ENCODE measurements at regions not wholly inside any gene's neighbourhood (a gene's known extent, or its start where the extent isn't known, plus 50 kb on each side); places are given as distances from the start of the nearest gene placed in this dataset.
A peak's percentile ranks its signal among the peaks of the same experiment; 100 is the strongest.

DNA sequence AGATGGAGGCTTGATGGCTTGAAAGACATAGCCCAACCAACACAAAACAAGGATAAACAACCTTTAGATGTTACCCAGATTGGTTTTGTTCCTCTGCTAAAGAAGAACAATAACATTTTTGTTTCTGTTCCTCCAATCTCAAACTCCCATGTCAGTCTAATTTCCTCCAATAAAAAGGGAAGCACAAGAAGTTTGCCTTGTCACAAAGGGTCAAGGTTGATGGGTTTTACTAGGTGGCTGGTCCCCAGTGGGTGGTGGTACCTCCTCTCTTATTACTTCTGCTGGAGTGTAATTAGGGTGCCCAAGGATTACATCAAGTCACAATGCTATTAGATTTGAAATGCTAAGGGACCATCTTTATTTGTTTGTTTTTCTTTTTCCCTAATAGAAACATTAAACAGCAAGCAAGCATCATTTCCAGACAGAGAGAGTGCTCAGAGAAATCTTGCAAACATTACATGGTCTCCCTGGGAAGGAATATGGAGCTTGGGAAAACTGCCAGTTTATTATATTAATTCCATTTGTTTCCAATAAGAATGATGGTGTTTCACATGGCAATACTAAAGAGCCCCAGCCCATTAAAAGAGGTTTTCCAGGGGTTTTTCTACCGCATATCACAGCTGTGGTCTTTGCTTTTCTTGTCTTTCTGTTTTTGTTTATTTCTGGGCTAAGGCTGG lies 78.3 kb upstream of the AOAH start:
- no peak for DNase-seq (ENCODE audit: low spot score)

DNA sequence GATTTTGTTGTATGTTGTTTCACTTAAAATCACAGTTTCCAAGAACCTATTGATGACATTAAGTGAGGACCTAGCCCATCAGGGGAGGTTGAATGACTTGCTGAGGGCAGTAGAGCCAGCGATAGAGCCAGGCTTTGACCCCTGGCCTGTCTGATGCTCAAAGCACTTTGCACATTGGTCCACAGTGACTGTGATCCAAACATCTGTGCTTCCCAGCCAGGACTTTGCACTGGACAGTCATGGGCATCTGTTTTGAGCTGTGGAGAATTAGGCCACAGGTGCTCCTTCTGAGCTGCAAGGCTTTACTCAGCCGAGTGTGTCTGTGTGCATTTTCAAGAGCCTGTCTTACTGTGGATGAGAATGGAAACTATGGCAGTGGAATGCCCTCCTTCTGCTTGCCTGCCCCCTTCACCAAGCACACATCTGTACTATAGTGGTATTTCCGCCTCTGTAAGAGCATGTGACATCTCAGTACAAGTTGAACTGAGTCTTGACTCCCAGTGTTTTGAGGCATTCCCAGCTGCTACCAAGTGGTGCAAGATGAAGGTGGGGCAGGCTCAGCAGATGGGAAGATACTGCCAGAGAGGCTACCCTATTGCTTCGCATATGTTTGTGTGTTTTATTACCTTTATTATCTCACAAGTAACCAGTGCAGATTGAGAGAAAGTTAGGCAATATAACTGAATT lies 72.7 kb upstream of the AOAH start:
- DNase-seq (ENCODE audit: low spot score): no peak

DNA sequence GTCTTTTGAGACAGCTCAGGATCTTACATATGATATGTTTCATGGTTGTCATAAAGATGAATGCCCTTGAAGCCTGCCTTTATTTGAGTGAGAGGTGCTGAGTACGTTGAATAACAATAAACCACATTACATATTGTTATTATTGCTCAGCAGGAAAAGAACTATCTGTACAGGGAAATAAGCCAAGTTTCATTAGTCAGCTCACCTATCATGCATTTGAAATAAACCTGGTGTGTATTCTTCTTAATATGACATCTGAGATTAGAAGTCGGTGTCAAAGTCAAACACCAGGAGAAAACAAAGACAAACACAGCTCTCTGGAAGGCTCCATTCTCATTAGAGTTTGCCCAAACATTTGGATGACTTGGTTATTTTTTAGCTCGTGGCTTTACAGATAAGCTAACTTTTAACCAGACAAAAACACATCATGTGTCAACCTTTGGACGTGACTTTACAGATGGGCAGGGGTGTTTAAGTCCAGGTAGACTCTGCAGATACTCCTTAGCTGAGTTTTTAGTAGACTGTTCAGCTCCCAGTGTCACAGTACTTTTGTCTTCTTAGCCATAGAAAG lies 71.2 kb upstream of the AOAH start:
- DNase-seq (ENCODE audit: low spot score): peak; percentile 42

DNA sequence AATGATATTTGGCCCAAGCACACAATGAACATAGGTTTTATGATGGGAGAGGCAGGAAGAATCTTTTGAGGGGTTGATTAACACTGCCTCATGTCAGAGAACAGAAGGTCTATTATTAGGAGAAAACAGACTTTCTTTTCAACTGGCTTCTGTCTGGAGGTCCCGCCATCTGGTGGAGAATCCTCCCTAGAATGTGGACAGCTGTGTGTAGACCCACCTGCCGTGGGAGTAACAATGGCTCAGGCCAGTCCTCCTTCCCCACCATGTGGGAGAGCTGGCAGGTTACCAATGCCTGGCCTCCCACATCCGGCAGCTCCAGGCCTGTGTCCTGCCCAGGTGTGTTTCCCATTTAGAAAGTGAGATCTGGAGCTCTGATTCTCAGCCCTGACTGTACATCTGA lies 70.4 kb upstream of the AOAH start:
- DNase-seq (ENCODE audit: low spot score): peak; percentile 98

- peak; percentile 26 for DNase-seq (ENCODE audit: low spot score)
Observed at GRCh38 chr7:36792421-36792820, 68.1 kb upstream of the AOAH start.

DNA sequence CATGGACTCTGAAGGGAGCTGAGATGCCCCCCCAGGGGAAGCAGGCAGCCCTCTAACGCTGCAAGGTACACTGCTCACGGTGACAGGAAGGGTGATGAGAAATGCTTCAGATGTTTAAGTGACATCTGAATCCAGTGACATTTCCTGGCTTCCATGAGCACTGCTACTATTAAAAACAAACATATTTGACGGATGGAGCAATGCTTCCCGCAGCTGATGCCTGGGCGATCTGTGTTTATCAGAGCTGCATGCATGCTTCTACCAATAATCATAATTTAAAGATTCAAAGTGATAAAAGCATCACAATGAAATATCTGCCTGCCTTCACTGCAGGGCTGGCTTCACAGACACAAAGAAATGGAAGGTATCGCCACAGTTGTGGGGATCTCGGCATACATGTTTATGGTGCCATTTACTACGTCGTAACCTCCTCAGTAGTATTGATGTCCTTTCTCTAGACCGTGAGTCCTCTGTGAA lies 66.1 kb upstream of the AOAH start:
- no peak for DNase-seq (ENCODE audit: low spot score)

- DNase-seq (ENCODE audit: low spot score): no peak
Observed at GRCh38 chr7:36788825-36789470, 64.7 kb upstream of the AOAH start.

- no peak for DNase-seq (ENCODE audit: low spot score)
Observed at GRCh38 chr7:36787933-36788378, 63.7 kb upstream of the AOAH start.

- no peak for DNase-seq (ENCODE audit: low spot score)
Observed at GRCh38 chr7:36784991-36785940, 61.0 kb upstream of the AOAH start.

DNA sequence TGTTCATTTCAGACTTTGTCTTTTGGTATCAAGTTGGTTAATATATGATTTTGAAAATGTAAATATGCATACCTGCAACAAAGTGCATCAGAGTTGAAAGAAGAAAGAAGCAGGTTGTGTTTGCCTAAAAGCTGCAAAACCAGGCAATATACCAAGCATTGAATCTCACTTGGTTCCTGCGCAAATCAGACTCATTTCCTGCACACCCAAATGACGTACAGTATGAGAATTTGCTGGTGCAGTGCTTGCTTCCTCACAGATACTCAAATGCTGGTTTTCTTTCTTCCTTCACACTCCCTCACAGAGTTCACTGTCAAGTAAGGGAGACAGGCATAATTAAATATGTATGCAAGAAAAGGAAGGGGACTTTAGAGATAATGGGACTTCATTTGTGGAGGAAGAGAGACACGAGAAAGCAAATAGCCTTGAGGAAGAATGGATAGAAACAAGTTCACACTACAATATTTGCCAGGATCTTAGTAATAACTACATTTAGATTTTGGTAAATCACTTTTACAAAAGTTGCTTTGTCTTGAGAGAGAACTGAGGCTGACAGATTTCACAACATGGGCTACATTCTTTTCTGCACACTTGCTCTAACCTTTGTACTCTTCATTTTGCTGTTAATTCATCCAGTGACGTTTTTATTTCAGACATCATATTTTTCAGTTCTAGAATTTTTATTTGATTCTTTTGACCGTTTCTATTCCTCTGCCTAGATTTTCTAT lies 56.9 kb upstream of the AOAH start:
- no peak for DNase-seq (ENCODE audit: low spot score)

GRCh38 chr7:36777855-36778254 lies 53.6 kb upstream of the AOAH start:
- DNase-seq (ENCODE audit: low spot score): no peak

- no peak for DNase-seq (ENCODE audit: low spot score)
Observed at GRCh38 chr7:36777062-36777461, 52.8 kb upstream of the AOAH start.

GRCh38 chr7:36775676-36776075 lies 51.4 kb upstream of the AOAH start:
- DNase-seq (ENCODE audit: low spot score): no peak

GRCh38 chr7:36775061-36775620 lies 50.8 kb upstream of the AOAH start:
- DNase-seq (ENCODE audit: low spot score): no peak
